ENCODE measurements at regions not wholly inside any gene's neighbourhood (a gene's known extent, or its start where the extent isn't known, plus 50 kb on each side); places are given as distances from the start of the nearest gene placed in this dataset.

- TF ChIP-seq EP300 (IDR thresholded peaks at IDR 0.05; ENCODE audit: low read depth), result no peak
- TF ChIP-seq CTCF (IDR thresholded peaks at IDR 0.05), result no peak
- TF ChIP-seq POLR2A (IDR thresholded peaks at IDR 0.05), result no peak
- no peak for TF ChIP-seq POLR2AphosphoS5 (IDR thresholded peaks at IDR 0.05)
These were observed 512.9 kb downstream of the PYDC2 start for GRCh38 chr3:191973820-191974219.

Data from transverse colon (tissue), 4 donors.